ENCODE measurements at regions not wholly inside any gene's neighbourhood (a gene's known extent, or its start where the extent isn't known, plus 50 kb on each side); places are given as distances from the start of the nearest gene placed in this dataset.

GRCh38 chr3:30122359-30122758 lies 484.0 kb upstream of the TGFBR2 start:
- no peak for DNase-seq (ENCODE audit: low read depth)

DNA sequence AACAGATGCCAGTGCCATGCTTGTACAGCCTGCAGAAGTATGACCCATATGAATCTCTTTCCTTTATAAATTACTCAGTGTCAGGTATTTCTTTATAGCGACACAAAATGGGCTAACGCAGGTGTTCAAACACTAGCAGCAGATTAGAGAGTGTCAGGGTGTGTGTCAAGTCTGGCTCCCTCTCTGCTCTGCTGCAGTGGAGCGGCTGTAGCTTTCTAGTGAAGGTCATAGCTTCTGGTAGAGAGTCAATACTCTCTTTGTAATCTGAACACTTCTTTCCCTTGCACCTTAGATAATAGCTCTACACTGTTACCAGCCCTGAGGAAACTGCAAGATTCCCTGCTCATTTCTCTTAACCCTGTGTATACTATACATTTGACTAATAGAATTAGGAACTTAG lies 483.2 kb upstream of the TGFBR2 start:
- no peak for DNase-seq (ENCODE audit: low read depth)

DNA sequence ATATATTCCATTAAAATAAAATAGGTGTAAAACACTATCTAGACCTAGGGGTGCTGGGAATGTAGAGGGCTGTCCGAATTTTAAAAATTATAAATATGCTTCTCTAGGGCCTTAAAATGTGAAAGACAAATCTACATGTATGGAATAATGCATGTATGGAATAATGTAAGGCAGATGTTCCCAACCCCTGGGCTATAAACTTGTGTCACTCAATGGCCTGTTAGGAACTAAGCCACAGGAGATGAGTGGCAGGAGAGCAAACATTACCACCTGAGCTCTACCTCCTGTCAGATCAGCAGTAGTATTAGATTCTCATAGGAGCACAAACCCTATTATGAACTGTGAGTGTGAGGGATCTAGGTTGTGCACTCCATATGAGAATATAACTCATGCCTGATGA lies 482.6 kb upstream of the TGFBR2 start:
- no peak for DNase-seq (ENCODE audit: low read depth)

GRCh38 chr3:30124435-30125370 lies 481.7 kb upstream of the TGFBR2 start:
- no peak for DNase-seq (ENCODE audit: low read depth)

GRCh38 chr3:30129765-30130164 lies 476.6 kb upstream of the TGFBR2 start:
- no peak for DNase-seq (ENCODE audit: low read depth)

GRCh38 chr3:30130391-30130790 lies 476.0 kb upstream of the TGFBR2 start:
- DNase-seq (ENCODE audit: low read depth) = no peak

GRCh38 chr3:30131191-30131590 lies 475.2 kb upstream of the TGFBR2 start:
- no peak for DNase-seq (ENCODE audit: low read depth)

GRCh38 chr3:30135190-30135589 lies 471.2 kb upstream of the TGFBR2 start:
- DNase-seq (ENCODE audit: low read depth) = peak; percentile 60

DNA sequence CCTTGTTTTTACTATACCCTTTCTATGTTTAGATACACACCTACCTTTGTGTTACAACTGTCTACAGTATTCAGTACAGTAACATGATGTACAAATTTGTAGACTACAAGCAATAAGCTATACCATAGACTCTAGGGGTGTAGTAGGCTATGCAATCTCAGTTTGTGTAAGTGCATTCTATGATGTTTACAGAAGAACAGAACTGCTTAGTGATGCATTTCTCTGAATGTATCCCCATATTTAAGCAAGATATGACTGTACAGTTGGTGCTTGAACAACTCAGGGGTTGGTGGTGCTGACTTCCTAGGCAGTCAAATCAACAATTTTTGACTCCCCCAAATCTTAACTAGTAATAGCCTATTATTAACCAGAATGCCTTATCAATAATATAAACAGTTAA lies 467.1 kb upstream of the TGFBR2 start:
- DNase-seq (ENCODE audit: low read depth) = no peak

- DNase-seq (ENCODE audit: low read depth) = no peak
Measured at GRCh38 chr3:30140356-30141075, 465.9 kb upstream of the TGFBR2 start.

GRCh38 chr3:30141178-30141581 lies 465.2 kb upstream of the TGFBR2 start:
- no peak for DNase-seq (ENCODE audit: low read depth)

- DNase-seq (ENCODE audit: low read depth) = no peak
Measured at GRCh38 chr3:30141927-30142326, 464.5 kb upstream of the TGFBR2 start.

DNA sequence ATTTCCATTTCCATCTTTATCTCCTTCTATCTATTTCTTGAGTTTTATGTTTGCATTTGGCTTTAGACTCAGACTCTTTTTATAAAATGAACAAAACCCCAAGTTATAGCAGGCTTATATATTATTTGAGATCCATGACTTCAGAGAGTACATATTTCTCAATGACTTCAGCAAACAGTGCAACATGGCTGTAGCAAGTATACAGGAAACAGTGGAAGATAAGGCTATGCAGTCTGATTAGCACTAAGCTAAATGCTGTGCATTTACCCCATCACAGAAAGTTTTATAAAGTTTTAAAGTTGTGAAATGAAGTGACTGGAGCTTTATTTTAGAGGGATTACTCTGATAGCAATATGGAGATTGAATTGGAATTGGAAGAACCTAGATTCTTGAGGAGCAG lies 463.5 kb upstream of the TGFBR2 start:
- no peak for DNase-seq (ENCODE audit: low read depth)

DNA sequence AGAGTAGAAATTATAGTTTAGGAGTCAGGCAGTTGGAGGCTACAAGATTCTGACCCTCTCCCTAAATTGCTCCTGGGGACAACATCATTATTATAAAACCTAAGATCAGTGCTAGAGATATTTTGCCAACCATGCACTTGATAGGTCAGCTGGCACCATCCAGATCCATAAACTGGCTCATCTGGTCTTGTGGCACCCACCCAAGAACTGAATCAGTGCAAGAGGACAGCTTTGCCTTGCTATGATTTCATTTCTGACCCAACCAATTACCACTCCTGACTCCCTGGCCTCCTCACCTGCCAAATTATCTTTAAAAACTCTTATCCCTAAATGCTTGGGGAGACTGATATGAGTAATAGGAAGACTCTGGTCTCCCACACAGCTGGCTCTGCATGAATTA lies 461.1 kb upstream of the TGFBR2 start:
- no peak for DNase-seq (ENCODE audit: low read depth)

- no peak for DNase-seq (ENCODE audit: low read depth)
Measured at GRCh38 chr3:30146978-30147377, 459.4 kb upstream of the TGFBR2 start.

- no peak for DNase-seq (ENCODE audit: low read depth)
Measured at GRCh38 chr3:30154853-30155252, 451.5 kb upstream of the TGFBR2 start.

- no peak for DNase-seq (ENCODE audit: low read depth)
Measured at GRCh38 chr3:30155755-30156154, 450.6 kb upstream of the TGFBR2 start.

GRCh38 chr3:30156586-30157498 lies 449.6 kb upstream of the TGFBR2 start:
- DNase-seq (ENCODE audit: low read depth) = no peak

GRCh38 chr3:30161375-30161774 lies 445.0 kb upstream of the TGFBR2 start:
- DNase-seq (ENCODE audit: low read depth) = peak; percentile 82

DNA sequence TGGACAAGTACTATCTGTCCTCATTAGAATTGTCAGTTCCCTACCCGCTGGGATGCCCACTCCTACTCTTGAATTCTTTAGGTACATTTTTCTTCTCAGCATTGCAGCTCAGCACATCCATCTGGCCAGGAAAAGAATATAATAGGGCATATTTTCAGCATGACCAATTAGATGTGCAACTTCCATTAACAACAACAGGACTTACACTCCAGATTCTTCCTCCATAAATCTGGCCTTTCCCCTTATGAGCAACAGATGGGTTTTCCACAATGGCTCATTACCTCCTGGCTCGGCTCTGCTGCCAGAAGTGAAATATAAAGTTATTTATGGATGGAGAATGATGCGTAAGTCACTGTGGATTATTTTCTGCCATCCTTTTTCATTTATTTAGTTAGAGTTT lies 443.8 kb upstream of the TGFBR2 start:
- DNase-seq (ENCODE audit: low read depth) = peak; percentile 73

DNA sequence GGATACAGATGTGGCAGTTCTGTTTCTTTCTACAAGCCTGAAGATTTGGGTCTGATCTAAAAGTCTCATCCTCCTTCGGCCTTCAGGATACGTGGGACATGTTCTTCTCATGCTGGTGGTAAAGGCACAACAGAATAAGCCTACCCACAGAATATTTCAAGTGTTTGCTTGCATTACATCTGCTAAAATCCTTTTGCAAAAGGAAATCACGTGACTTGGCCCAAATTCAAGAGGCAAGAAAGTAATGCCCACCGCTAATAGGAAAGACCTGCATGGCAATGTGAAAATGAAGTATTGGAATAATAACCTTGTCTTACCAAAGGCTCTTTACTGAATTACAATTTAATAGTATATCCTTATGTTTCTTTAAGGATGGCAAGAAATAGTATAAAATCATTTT lies 439.9 kb upstream of the TGFBR2 start:
- DNase-seq (ENCODE audit: low read depth) = no peak

DNA sequence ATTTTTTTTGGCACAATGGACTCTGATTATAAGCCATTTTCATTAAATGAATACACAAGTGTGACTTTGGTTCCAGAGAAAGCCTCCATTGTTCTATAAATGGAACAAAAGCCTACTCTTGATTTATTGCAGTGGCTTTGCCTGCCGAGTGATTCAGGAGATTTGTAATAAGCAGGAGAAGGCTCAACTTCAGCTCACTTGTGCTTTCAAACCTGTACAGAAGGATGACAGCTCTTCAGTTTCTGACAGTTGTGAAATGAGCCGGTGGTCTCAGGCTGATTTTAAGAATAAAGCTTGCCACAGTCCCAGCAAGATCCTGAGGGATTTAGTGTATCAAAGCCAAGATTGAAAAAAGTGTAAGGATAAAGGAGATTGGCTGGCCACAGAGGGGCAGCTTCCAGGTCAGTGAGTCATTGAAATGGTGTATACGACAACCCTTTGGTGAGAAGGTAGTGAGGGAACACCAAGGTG lies 438.8 kb upstream of the TGFBR2 start:
- DNase-seq (ENCODE audit: low read depth) = no peak
